Peyer's patch (tissue), 4 donors: ENCODE measurements at regions not wholly inside any gene's neighbourhood (a gene's known extent, or its start where the extent isn't known, plus 50 kb on each side); places are given as distances from the start of the nearest gene placed in this dataset.

ENCODE experiments used
- POLR2A ChIP-seq, 2 donors: fragments of 450-650 bp; IDR thresholded peaks; one replicate each; pipeline ENCODE4 v1.5.1; 2017; ENCODE audit warnings: antibody characterized with exemption in 2 of 2, mild to moderate bottlenecking in 2 of 2, moderate library complexity in 2 of 2
- TF ChIP-seq, protein P1 (sequence below), 6 experiments: fragments of 450-650 bp in 4 of 6; fragments of 200-600 bp in 2 of 6; sonication (generic) in 1 of 6; IDR thresholded peaks; one replicate each; pipeline ENCODE4 v1.5.1; 2017 to 2019; ENCODE audit warnings: antibody characterized with exemption in 6 of 6, mild to moderate bottlenecking in 3 of 6, moderate library complexity in 1 of 6

DNA sequence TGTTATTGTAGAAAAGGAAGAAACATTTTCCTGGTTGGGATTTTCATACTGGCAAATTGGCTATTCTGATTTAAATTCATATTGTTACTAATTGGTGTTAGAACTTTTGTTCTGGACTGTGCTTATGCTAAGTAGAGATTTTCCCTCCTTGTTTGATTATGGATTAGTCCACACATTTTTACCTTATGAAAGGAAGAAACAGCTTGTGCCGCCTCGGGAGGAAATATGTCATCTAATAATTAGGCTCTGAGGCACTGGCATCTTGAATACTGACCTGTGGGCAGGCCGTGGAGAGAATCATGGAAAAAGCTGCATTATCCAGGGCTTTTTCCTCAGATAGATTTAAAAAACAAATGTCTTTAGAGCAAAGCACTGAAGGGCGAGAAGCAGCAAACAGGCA lies 344.3 kb upstream of the TBL1XR1 start:
- TF ChIP-seq, protein P1, sequence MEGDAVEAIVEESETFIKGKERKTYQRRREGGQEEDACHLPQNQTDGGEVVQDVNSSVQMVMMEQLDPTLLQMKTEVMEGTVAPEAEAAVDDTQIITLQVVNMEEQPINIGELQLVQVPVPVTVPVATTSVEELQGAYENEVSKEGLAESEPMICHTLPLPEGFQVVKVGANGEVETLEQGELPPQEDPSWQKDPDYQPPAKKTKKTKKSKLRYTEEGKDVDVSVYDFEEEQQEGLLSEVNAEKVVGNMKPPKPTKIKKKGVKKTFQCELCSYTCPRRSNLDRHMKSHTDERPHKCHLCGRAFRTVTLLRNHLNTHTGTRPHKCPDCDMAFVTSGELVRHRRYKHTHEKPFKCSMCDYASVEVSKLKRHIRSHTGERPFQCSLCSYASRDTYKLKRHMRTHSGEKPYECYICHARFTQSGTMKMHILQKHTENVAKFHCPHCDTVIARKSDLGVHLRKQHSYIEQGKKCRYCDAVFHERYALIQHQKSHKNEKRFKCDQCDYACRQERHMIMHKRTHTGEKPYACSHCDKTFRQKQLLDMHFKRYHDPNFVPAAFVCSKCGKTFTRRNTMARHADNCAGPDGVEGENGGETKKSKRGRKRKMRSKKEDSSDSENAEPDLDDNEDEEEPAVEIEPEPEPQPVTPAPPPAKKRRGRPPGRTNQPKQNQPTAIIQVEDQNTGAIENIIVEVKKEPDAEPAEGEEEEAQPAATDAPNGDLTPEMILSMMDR (IDR thresholded peaks at IDR 0.05), result no peak
- TF ChIP-seq POLR2A (IDR thresholded peaks at IDR 0.05), result no peak
